NK-92 (cell line): ENCODE measurements at regions not wholly inside any gene's neighbourhood (a gene's known extent, or its start where the extent isn't known, plus 50 kb on each side); places are given as distances from the start of the nearest gene placed in this dataset.

Experiments
- DNase-seq: peaks from one replicate; lab custom pipeline; 2025; ENCODE audit not compliant: unreplicated experiment; lab: John Stamatoyannopoulos, UW

GRCh38 chr2:57859755-57860154, 186.9 kb upstream of the VRK2 start:
- DNase-seq, result no peak

- DNase-seq, result no peak
Observed at GRCh38 chr2:57862153-57862552, 184.5 kb upstream of the VRK2 start.

- no peak for DNase-seq
Observed at GRCh38 chr2:57862727-57863126, 183.9 kb upstream of the VRK2 start.

- DNase-seq, result no peak
Observed at GRCh38 chr2:57864926-57865325, 181.7 kb upstream of the VRK2 start.

GRCh38 chr2:57867730-57868129, 178.9 kb upstream of the VRK2 start:
- no peak for DNase-seq

- DNase-seq, result no peak
Observed at GRCh38 chr2:57868619-57869139, 177.9 kb upstream of the VRK2 start.

- no peak for DNase-seq
Observed at GRCh38 chr2:57869758-57870344, 176.8 kb upstream of the VRK2 start.

- DNase-seq, result no peak
Observed at GRCh38 chr2:57876313-57876712, 170.3 kb upstream of the VRK2 start.

- DNase-seq, result no peak
Observed at GRCh38 chr2:57877811-57878170, 168.8 kb upstream of the VRK2 start.

- no peak for DNase-seq
Observed at GRCh38 chr2:57878171-57878865, 168.3 kb upstream of the VRK2 start.

- no peak for DNase-seq
Observed at GRCh38 chr2:57878866-57879210, 167.8 kb upstream of the VRK2 start.

GRCh38 chr2:57880446-57880845, 166.2 kb upstream of the VRK2 start:
- DNase-seq, result no peak

- no peak for DNase-seq
Observed at GRCh38 chr2:57880967-57881366, 165.6 kb upstream of the VRK2 start.

GRCh38 chr2:57881998-57882888, 164.4 kb upstream of the VRK2 start:
- DNase-seq, result no peak

- DNase-seq, result no peak
Observed at GRCh38 chr2:57882895-57883515, 163.6 kb upstream of the VRK2 start.

- DNase-seq, result no peak
Observed at GRCh38 chr2:57884281-57884680, 162.3 kb upstream of the VRK2 start.

GRCh38 chr2:57885742-57886141, 160.9 kb upstream of the VRK2 start:
- DNase-seq, result no peak

- no peak for DNase-seq
Observed at GRCh38 chr2:57886161-57886786, 160.3 kb upstream of the VRK2 start.

GRCh38 chr2:57888463-57888862, 158.1 kb upstream of the VRK2 start:
- DNase-seq, result no peak

GRCh38 chr2:57890464-57890863, 156.1 kb upstream of the VRK2 start:
- no peak for DNase-seq

- DNase-seq, result no peak
Observed at GRCh38 chr2:57891086-57891712, 155.4 kb upstream of the VRK2 start.
